Lung microvascular endothelial cell (primary cell): ENCODE measurements at regions not wholly inside any gene's neighbourhood (a gene's known extent, or its start where the extent isn't known, plus 50 kb on each side); places are given as distances from the start of the nearest gene placed in this dataset.

Experiments
- DNase-seq, 2 donors: peaks; one replicate each; pipeline versions ENCODE4 v3.0.0 to v3.0.0-alpha.2; 2010; ENCODE audit warnings: low read depth in 2 of 2

DNA sequence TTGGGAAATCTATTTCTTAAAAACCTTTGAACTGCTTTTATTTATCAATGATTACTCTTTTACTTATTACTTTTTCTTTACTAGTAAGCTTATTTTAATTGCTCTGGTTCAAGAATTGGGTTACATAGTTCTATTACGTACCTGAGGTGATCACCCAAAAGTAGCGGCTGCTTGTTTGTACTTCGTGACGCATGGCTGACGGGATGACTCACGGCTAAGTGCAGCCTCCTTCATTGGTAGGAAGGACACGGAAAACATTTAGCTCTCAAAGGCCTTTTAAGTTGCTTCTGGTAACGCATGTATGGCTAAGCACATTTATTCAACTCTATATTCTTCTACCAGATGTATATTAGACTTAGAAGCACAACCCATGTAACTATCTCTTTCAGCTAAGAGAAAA is 285.8 kb upstream of the SP4 start:
- no peak for DNase-seq

DNA sequence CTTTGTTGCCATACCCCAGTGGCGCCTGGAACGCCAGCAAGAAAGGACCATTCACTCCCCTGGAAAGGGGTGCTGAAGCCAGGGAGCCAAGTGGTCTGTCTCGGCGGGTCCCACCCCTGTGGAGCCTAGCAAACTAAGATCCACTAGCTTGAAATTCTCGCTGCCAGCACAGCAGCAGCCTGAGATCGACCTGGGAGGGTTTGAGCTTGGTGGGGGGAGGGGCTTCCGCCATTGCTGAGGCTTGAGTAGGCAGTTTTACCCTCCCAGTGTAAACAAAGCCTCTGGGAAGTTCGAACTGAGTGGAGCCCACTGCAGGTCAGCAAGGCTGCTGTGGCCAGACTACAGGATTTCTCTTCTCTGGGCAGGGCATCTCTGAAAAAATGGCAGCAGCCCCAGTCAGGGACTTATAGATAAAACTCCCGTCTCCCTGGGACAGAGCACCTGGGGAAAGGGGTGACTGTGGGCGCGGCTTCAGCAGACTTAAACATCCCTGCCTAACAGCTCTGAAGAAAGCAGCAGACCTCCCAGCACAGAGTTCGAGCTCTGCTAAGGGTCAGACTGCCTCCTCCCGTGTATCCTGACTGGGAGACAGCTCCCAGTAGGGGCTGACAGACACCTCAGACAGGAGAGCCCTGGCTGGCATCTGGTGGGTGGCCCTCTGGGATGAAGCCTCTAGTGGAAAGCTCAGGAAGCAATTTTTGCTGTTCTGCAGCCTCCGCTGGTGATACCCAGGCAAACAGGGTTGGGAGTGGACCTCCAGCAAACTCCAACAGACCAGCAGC is 281.1 kb upstream of the SP4 start:
- DNase-seq: no peak

DNA sequence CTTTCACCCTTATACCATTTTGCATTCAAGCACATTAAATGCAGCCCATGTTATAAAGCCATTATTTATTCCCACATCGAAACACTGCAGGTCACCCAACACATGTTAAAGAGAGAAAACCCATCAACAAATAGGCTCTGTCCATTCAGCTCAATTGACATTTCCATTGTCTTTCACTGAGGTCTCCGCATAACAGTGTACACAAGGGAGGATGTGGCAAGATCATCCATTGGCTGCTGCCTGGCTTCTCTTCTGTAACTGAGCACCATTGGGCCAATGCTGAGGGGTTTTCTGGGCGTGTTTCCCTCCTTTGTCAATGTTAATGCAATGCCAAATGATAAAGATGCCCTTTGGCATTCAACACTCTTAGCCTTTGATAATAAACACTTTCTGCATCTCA is 278.1 kb upstream of the SP4 start:
- no peak for DNase-seq

DNA sequence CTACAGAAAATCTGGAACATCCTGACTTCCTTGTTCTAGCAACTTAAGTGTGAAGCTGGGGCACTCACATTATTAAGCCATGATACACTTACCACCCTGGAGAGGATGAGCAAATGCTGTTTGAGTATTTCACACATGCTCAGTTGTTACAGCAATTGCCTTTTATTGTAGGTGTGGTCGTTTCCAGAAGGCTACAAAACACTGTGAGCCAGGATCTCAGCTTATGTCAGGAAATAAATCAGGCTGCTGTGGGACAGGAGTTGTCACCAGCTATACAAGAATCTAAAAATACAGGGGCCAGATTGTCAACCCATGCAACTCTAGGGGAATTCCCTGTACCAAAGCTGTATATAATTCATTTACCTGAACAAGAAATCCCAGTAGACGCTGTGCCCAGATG is 273.3 kb upstream of the SP4 start:
- DNase-seq: no peak

DNA sequence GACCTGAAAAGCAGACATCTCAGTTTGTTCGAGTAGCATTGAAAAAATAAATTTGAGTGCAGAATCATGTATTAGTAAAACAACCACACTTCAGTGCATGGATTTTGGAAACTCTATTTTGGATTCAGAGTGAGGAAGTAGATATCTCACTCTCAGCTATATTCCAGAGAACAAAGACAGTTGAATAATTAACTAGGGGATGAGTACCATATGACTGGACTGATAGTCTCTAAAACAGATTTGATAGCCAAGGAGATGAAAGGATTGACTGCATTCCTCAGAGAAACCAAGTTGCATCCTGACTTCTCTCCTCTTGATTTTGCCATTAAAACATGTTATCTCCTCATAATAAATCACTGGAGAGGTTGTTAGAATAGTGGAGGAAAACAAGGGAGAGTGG is 268.4 kb upstream of the SP4 start:
- no peak for DNase-seq

DNA sequence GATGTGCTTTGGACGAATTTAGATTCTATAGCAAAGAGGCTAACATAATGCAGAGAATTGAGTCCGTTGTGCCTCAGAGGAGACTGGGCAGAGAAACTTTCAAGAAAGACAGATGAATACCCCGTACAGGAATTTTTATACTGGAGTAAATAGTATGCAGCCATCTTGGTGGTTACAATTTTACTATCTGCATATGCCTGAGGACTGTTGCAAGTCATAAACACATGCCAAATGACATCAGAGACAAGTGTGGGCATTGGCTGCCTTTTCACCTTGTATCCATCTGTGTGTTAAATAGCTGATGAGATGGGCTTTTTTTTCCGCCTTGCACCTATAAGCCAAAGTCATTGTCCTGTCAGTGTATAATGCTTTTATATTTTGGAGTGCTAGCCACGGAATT is 267.5 kb upstream of the SP4 start:
- DNase-seq: no peak

DNA sequence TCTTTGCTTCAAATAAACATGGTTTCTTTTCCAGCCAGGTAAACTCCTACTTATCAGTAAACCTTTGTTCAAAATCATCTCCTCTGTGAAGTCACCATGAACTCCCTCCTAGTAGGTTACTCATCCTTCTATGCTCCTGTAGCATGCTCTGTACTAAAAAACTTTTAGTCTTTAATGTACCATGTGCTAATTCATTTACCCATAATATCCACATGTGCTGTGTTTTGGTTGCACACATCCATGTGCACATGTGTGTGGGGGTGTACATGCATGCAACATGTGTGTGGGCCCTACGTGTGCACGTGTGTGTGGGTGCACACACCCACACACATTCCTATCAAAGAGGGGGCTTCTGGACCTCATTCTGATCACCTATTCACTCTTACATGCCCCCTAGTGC is 259.9 kb upstream of the SP4 start:
- no peak for DNase-seq

DNA sequence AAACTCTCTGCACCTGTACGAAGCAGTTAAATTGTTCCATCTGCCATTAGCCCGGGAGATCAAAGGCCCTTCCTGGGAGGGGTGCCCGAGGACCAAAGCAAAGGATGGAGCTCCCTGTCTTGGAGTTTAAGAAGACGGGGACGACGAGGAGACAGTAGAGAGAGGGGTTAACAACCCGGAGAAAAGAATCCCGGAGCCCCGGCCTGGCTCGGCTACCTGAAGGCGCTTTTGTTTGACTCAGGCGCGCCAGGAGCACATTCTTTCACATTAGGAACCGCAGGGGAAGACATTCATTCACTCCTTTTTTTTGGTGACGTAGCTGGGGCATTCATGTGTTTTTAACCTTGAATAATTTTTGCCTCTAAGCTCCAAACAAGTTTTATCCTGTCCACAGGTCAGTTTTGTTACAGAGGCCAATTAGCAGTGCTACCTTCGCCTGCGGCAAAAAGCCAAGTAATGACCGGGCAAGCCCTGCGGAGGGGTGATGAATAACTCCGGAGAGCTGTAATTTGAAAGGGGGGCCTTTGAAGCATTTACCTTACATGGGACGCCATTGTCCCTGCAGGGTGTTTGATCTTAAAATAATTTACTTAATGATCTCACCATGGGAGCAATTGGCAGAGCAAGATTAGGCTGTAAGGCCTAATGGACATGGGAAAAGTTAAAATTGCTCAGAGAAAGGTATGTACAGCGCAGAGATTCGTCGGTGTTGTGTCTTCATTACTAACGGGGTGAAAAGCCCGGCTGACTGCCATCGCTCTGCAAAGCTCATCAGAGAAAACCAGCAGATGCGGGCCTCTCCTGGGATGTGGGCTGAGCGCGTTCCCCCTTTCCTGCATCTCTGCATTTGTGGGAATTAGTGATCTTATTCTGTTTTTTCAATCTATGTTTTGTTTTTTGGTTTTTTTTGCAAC is 258.0 kb upstream of the SP4 start:
- no peak for DNase-seq

DNA sequence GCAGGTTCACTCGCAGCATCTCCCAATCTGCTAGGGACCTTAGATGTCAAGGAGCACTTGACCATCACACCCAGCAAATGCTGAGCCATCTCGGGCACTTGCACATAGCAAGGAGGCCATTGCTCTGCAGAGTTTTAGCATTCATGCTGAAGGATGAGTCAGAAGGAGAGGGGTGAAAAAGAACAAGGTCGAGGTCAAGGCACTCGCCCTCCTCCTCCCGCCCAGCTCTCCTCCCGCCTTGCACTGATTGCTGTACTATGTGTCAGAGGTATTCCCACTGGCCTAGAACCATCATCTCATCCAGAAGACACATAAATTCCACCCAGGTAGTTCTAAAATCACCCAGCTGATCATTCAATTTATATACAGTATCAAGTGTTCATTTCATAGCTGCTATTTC is 255.1 kb upstream of the SP4 start:
- DNase-seq: no peak

DNA sequence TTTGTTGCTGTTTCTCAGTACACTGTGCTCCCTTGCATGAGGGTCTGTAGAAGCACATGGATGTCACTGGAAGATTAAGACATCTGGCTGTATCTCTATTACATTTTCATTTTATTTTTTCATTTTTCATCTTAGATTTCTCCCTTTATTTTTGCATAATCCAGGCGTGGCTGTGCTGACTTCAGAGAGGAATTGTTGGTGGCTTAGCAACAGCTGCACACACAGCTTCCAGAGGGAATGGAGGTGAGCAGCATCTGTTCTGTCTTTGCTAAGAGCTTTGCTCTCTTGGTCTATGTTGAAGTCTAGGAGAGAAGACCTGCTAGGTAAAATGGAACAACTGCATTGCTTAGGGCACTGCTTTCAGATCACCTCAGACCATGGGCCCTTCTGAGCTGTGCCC is 254.4 kb upstream of the SP4 start:
- no peak for DNase-seq

DNA sequence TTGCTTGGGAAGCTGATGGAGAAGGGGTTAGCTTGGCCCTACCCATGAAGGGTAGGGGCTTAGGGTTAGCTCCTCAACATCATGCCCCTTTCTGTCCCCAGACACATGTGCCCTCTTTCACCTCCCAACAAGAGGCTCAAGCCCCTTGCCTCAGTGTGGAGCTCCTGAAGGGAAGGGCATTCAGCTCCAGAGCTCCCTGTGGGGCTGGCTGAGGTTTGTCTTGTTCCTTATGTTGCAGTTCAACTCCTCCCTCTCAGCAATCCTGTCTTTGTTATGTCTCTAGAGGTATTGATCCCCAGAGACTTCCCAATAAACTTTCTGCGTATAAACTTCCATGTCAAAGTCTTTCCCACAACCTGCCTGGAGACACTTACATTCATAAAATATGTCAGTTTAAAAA is 252.2 kb upstream of the SP4 start:
- no peak for DNase-seq

DNA sequence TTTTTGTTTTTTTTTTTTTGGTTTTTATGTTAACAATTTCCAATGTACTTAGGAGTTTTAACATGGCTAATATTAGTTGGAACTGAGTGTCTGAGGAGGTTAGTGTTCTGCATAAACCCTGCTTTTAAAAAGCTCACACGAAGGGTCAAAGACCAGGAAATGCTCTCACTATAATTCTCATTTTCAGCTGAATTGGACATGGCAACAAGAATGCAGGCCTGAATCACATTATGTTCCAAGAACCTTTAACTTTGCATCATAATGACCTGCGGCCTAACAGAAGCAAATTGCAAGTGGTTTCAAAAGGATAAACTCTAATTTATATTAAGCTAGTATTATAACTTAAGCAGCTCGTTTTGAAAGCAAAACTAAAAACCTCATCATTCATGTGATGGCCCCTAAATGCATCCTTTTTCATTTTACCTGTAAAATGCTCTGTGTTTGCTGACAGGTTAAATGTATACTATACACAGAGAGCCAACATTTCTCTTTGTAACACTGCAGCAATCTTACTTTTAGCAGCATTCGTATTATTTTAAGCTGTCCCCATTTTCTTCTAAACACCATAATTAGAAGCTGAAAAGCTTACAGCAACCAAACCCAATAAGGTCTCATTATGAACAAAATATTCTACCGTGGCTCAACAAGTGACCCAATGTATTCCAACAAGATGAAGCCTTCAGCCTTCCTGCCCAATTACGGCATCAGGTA is 242.8 kb upstream of the SP4 start:
- no peak for DNase-seq

DNA sequence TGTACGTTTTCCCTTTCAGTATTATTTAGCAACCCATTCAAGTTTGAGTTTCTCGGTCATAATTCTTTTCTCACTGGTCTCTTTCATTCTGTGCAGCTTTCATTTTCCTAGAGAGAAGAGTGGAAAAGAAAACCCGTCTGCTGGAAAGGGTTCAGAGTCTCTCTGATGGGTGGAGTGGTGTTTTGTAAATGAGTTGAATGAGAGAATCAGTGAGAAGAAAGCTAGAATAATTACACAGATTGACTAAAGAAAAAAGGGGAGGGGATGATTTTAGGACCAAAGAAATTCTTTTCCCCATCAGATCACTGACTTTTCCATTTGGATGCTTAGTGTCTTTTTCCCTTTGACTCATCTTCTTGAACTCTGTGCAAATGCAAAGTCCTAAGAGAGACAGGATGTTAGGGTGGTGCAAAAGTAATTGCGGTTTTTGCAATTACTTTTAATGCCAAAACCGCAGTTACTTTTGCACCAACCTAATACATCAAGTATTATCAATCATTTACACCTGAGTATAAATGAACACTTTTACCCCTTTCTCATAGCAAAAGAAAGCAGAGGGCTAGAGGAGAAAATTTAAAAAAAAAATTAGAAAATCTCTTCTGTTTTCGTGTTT is 242.1 kb upstream of the SP4 start:
- DNase-seq: no peak

DNA sequence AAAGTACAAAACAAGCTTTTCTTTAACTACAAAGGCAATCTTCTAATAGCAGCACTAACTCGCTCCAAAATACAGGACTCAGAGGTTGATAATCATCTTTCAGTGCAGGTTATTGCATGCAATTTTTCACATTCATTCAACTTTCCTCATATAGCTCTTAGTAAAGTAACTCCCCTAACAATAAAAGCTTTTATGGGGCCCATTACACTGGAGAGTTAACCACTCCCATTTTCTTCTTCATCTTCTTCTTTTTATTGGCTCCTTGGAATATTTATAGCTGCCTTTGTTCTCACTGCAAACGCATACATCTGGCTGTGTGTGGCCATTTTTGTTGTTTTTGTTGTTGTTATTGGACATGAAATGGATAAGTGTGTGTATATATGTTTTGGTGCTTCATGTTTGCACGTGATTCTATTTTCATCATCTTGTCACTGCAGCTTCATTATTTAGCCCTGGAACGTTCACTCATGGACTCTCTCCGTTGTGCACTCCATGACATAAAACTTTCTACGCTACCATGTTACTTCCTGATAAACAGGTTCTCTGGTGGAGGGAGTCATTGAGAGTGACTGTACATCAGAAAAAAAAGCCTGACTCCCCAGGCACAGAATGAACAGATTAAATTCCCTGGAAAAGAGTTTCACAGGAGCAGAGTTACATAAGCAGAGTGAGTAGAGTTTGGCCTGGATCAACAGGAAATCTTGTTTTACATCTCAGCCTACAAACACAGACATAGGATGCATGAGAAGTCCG is 236.4 kb upstream of the SP4 start:
- no peak for DNase-seq

DNA sequence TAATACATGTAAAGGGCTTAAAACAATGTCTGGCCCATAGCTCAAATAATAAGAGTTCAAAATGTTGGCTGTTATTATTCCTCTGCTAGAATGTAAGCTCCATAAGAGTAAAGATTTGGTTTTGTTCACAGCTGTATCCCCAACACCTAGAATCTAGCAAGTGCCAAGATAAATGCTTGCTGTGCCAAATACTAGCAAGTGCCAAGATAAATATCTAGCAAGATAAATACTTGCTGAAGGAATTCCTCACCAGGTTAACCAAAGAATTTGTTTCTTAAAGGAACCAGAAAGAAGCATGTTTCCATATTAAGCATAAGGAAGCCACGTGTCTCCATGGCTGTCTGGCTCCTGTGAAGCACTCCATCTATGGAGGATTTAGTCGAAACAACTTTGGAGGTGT is 235.2 kb upstream of the SP4 start:
- no peak for DNase-seq

DNA sequence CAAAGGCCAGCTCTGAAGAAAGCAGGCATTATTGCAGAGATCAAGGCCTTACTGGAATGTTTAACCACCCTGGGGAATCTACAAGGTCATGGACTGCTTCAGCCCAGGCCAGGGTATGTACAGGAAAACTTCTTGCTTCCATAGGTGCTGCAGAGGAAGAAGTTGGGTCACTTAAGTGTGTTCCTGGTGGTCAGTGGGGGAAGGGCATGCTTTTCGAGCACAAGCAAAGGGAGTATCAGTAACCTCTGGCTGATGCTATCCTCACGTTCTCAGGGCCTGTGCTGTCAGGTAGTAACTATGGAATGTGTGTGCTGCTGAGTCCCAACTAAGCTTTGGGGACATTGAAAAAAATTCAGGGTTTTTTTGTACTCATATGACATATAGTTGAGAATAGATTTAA is 234.0 kb upstream of the SP4 start:
- DNase-seq: no peak

DNA sequence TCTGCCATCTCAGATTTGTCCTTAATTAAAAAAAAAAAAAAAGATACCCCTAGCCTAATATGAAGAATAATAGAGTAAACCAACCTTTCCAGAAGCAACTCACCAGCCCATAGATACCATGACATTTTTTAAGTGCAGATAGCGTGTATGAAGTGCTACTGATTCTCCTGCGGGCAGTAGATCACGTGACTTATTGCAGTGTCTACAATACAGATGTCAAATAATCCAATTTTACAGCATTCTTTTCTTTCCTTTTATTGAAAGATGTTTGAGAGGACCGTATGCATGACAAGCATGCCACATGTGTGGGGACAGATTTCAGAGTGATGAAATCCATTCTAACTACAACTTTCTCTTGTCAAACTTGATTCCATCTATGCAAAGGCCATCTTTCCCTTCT is 232.9 kb upstream of the SP4 start:
- no peak for DNase-seq

DNA sequence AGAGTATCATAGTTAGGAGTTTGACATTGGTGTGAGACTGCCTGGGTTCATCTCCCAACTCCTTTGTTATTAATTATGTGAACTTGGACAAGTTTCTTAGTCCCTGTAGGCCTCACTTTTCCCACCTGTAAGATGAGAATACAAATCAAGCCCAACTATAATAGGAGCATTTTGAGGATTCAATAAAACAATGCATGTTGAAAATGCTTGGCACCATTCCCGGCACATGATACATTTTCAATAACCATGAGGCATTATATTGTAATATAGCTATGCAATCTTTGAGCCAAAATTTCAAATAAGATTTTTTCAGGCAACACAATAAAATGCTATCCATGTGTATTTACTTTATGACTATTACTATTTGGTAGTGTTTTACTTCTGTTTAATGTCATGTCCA is 229.0 kb upstream of the SP4 start:
- no peak for DNase-seq

DNA sequence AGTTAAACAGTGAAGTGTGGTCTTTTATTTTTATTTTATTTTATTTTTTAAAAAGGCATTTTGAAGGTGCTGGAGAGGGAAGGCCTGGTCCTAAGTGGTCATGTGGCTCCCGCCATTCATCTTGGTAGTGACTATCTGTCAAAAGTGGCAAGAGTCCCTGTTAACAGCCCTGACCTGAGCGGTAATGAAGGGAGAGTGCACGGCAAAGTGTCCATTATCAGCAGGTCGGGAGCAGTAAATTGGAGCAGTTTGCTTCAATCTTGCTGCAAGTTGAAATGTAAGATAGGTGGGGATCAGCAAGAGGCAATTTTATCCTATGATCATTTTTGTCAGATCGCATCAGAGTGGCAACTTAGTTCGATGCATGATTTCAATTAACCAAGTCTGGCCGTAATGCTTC is 227.4 kb upstream of the SP4 start:
- DNase-seq: no peak

DNA sequence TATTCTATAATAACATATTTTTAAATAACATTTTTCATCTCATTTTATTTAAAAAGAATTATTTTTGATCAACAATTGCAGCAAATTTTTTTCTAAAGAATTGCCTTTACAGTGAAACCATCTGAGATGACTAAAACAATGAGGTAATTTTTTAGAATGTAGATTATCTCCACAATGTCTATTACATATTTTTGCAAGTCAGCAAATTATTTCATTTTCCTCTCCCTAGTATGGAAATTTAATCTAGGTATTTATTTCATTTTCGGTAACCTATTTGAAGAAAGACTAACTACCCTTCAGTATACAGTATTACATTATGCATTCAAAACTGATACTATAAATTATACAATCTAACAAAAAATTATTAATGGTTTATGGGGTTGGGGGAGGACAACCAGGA is 213.2 kb upstream of the SP4 start:
- DNase-seq: no peak

DNA sequence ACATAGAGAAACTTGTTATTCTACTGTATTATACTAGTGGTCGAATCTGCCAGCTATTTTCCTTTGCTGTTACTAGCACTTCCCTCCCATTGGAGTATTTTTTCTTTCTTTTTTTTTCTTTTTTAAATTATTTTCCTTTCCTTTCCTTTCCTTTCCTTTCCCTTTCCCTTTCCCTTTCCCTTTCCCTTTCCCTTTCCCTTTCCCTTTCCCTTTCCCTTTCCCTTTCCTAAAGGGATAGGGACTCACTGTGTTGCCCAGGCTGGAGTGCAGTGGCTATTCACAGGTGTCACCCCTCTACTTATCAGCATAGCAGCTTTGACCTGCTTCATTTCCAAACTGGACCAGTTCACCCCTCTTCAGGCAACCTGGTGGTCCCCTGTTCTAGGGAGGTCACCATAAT is 212.6 kb upstream of the SP4 start:
- no peak for DNase-seq
